ENCODE measurements at regions not wholly inside any gene's neighbourhood (a gene's known extent, or its start where the extent isn't known, plus 50 kb on each side); places are given as distances from the start of the nearest gene placed in this dataset.

GRCh38 chr11:122343210-122343609 lies 227.2 kb upstream of the BLID start:
- DNase-seq = no peak

- DNase-seq = no peak
Measured at GRCh38 chr11:122342089-122342744, 226.2 kb upstream of the BLID start.

- no peak for DNase-seq
Measured at GRCh38 chr11:122341477-122341876, 225.5 kb upstream of the BLID start.

- no peak for DNase-seq
Measured at GRCh38 chr11:122340607-122341290, 224.7 kb upstream of the BLID start.

GRCh38 chr11:122339436-122340060 lies 223.5 kb upstream of the BLID start:
- no peak for DNase-seq

GRCh38 chr11:122337704-122338103 lies 221.7 kb upstream of the BLID start:
- no peak for DNase-seq

GRCh38 chr11:122337241-122337640 lies 221.2 kb upstream of the BLID start:
- no peak for DNase-seq

- DNase-seq = no peak
Measured at GRCh38 chr11:122336706-122337105, 220.7 kb upstream of the BLID start.

GRCh38 chr11:122334546-122335339 lies 218.7 kb upstream of the BLID start:
- DNase-seq = no peak

- DNase-seq = no peak
Measured at GRCh38 chr11:122333467-122333866, 217.5 kb upstream of the BLID start.

GRCh38 chr11:122331079-122331478 lies 215.1 kb upstream of the BLID start:
- DNase-seq = no peak

- no peak for DNase-seq
Measured at GRCh38 chr11:122330279-122330965, 214.4 kb upstream of the BLID start.

GRCh38 chr11:122327528-122327927 lies 211.5 kb upstream of the BLID start:
- DNase-seq = no peak

GRCh38 chr11:122323754-122324421 lies 207.9 kb upstream of the BLID start:
- DNase-seq = no peak

GRCh38 chr11:122322329-122322728 lies 206.3 kb upstream of the BLID start:
- no peak for DNase-seq

GRCh38 chr11:122320671-122321070 lies 204.7 kb upstream of the BLID start:
- no peak for DNase-seq

GRCh38 chr11:122319691-122320620 lies 203.9 kb upstream of the BLID start:
- DNase-seq = no peak

- no peak for DNase-seq
Measured at GRCh38 chr11:122319085-122319484, 203.1 kb upstream of the BLID start.

- no peak for DNase-seq
Measured at GRCh38 chr11:122317305-122317704, 201.3 kb upstream of the BLID start.

- DNase-seq = no peak
Measured at GRCh38 chr11:122313581-122313980, 197.6 kb upstream of the BLID start.

- DNase-seq = no peak
Measured at GRCh38 chr11:122311216-122311755, 195.3 kb upstream of the BLID start.

Measured in NCI-H510A treated with DMSO at 0.1 percent for 48 hours (cell line).